Endothelial cell (in vitro differentiated cells): ENCODE measurements at regions not wholly inside any gene's neighbourhood (a gene's known extent, or its start where the extent isn't known, plus 50 kb on each side); places are given as distances from the start of the nearest gene placed in this dataset.

ENCODE experiments used
- DNase-seq: peaks from one replicate; pipeline ENCODE4 v3.0.0; 2021; ENCODE audit warnings: low spot score
- H3K27ac Mint-ChIP-seq: one replicate; pipeline ENCODE4 v1.8.0; 2021; ENCODE audit warnings: mixed read lengths, inconsistent platforms; ENCODE audit not compliant: unreplicated experiment
- H3K27me3 Mint-ChIP-seq: one replicate; pipeline ENCODE4 v1.8.0; 2021; ENCODE audit warnings: mild to moderate bottlenecking, moderate library complexity, mixed read lengths, inconsistent platforms; ENCODE audit not compliant: unreplicated experiment
- H3K36me3 Mint-ChIP-seq: one replicate; pipeline ENCODE4 v1.8.0; 2021; ENCODE audit warnings: mild to moderate bottlenecking, low read depth, mixed read lengths, inconsistent platforms; ENCODE audit not compliant: unreplicated experiment
- H3K4me1 Mint-ChIP-seq: one replicate; pipeline ENCODE4 v1.8.0; 2021; ENCODE audit warnings: mild to moderate bottlenecking, mixed read lengths, inconsistent platforms; ENCODE audit not compliant: unreplicated experiment
- H3K4me3 Mint-ChIP-seq: one replicate; pipeline ENCODE4 v1.8.0; 2021; ENCODE audit warnings: mild to moderate bottlenecking, mixed read lengths, inconsistent platforms; ENCODE audit not compliant: unreplicated experiment
- H3K9me3 Mint-ChIP-seq: one replicate; pipeline ENCODE4 v1.8.0; 2021; ENCODE audit warnings: mixed read lengths, inconsistent platforms; ENCODE audit not compliant: unreplicated experiment
- CTCF ChIP-seq: fragments of 200-600 bp; sonication (generic); IDR thresholded peaks from one replicate; pipeline ENCODE4 v1.5.0; 2021; ENCODE audit warnings: antibody characterized with exemption; ENCODE audit not compliant: unreplicated experiment

GRCh38 chr6:168247443-168248147 lies 72.0 kb downstream of the DACT2 start:
- no peak for DNase-seq
- H3K27me3 Mint-ChIP-seq, result peaks cover 4% of the 10 kb centered on the region
- TF ChIP-seq CTCF, result no peak
- H3K9me3 Mint-ChIP-seq, result no peaks in the 10 kb centered on the region
- H3K27ac Mint-ChIP-seq, result no peak overlapping the region
- no peak overlapping the region for H3K4me3 Mint-ChIP-seq
- no peaks in the 10 kb centered on the region for H3K36me3 Mint-ChIP-seq
- no peaks in the 10 kb centered on the region for H3K4me1 Mint-ChIP-seq

- Mint-ChIP-seq H3K36me3 (peaks cover 6% of the 10 kb centered on the region), H3K9me3 (no peaks in the 10 kb centered on the region), H3K27ac (no peak overlapping the region), H3K27me3 (peaks cover 11% of the 10 kb centered on the region), H3K4me1 (peaks cover 6% of the 10 kb centered on the region), H3K4me3 (no peak overlapping the region)
- no peak for DNase-seq
- no peak for TF ChIP-seq CTCF
Observed at GRCh38 chr6:168244961-168245551, 74.5 kb downstream of the DACT2 start.

- no peak for TF ChIP-seq CTCF
- no peak overlapping the region for H3K27ac Mint-ChIP-seq
- no peak for DNase-seq
- H3K27me3 Mint-ChIP-seq, result peaks cover 11% of the 10 kb centered on the region
- peaks cover 6% of the 10 kb centered on the region for H3K4me1 Mint-ChIP-seq
- H3K4me3 Mint-ChIP-seq, result no peak overlapping the region
- no peaks in the 10 kb centered on the region for H3K9me3 Mint-ChIP-seq
- peaks cover 6% of the 10 kb centered on the region for H3K36me3 Mint-ChIP-seq
Observed at GRCh38 chr6:168243812-168244376, 75.7 kb downstream of the DACT2 start.

GRCh38 chr6:168242940-168243225 lies 76.7 kb downstream of the DACT2 start:
- DNase-seq, result no peak
- Mint-ChIP-seq H3K36me3 (peaks cover 6% of the 10 kb centered on the region), H3K4me1 (peaks cover 6% of the 10 kb centered on the region), H3K27me3 (peaks cover 11% of the 10 kb centered on the region), H3K27ac (no peak overlapping the region), H3K9me3 (no peaks in the 10 kb centered on the region), H3K4me3 (no peak overlapping the region)
- TF ChIP-seq CTCF, result no peak
